Skin epidermis (tissue), 12 donors: ENCODE measurements at regions not wholly inside any gene's neighbourhood (a gene's known extent, or its start where the extent isn't known, plus 50 kb on each side); places are given as distances from the start of the nearest gene placed in this dataset.

Source experiments
- H3K27ac ChIP-seq, 21 experiments: fragments of 200-600 bp; sonication (generic) in 11 of 21; one replicate each; pipeline ENCODE4 v1.5.0; 2020; ENCODE audit warnings: mild to moderate bottlenecking in 3 of 21, inconsistent platforms in 2 of 21, moderate library complexity in 2 of 21
- H3K4me3 ChIP-seq, 7 experiments: fragments of 200-600 bp; sonication (generic) in 2 of 7; one replicate each; pipeline ENCODE4 v1.5.0; 2020; ENCODE audit warnings: inconsistent platforms in 2 of 7, mild to moderate bottlenecking in 2 of 7, moderate library complexity in 1 of 7

- no peak overlapping the region for H3K27ac ChIP-seq
- no peak overlapping the region for H3K4me3 ChIP-seq
These were observed 436.7 kb upstream of the MDFIC2 start for GRCh38 chr3:70749122-70749521.

GRCh38 chr3:70748593-70748992, 436.2 kb upstream of the MDFIC2 start:
- Histone ChIP-seq H3K27ac (no peak overlapping the region), H3K4me3 (no peak overlapping the region)

GRCh38 chr3:70747847-70748246, 435.4 kb upstream of the MDFIC2 start:
- H3K4me3 ChIP-seq = no peak overlapping the region
- H3K27ac ChIP-seq = no peak overlapping the region

GRCh38 chr3:70744536-70744935, 432.1 kb upstream of the MDFIC2 start:
- H3K27ac ChIP-seq = no peak overlapping the region

GRCh38 chr3:70743754-70744153, 431.3 kb upstream of the MDFIC2 start:
- Histone ChIP-seq H3K27ac (no peak overlapping the region), H3K4me3 (no peak overlapping the region)

More at GRCh38 chr3:70744536-70744935, 432.1 kb upstream of the MDFIC2 start:
- H3K4me3 ChIP-seq = no peak overlapping the region

- Histone ChIP-seq H3K27ac (no peak overlapping the region), H3K4me3 (no peak overlapping the region)
These were observed 429.6 kb upstream of the MDFIC2 start for GRCh38 chr3:70742081-70742480.

GRCh38 chr3:70740872-70741271, 428.4 kb upstream of the MDFIC2 start:
- Histone ChIP-seq H3K4me3 (no peak overlapping the region), H3K27ac (no peak overlapping the region)

GRCh38 chr3:70740071-70740470, 427.6 kb upstream of the MDFIC2 start:
- Histone ChIP-seq H3K27ac (no peak overlapping the region), H3K4me3 (no peak overlapping the region)

- Histone ChIP-seq H3K27ac (no peak overlapping the region), H3K4me3 (no peak overlapping the region)
These were observed 425.8 kb upstream of the MDFIC2 start for GRCh38 chr3:70738291-70738681.

- H3K27ac ChIP-seq = no peak overlapping the region
- H3K4me3 ChIP-seq = no peak overlapping the region
These were observed 425.3 kb upstream of the MDFIC2 start for GRCh38 chr3:70737666-70738290.

GRCh38 chr3:70736009-70736408, 423.6 kb upstream of the MDFIC2 start:
- no peak overlapping the region for H3K4me3 ChIP-seq
- no peak overlapping the region for H3K27ac ChIP-seq

- Histone ChIP-seq H3K4me3 (no peak overlapping the region), H3K27ac (no peak overlapping the region)
These were observed 422.3 kb upstream of the MDFIC2 start for GRCh38 chr3:70734756-70735155.

GRCh38 chr3:70731046-70731445, 418.6 kb upstream of the MDFIC2 start:
- Histone ChIP-seq H3K27ac (no peak overlapping the region), H3K4me3 (no peak overlapping the region)

- no peak overlapping the region for H3K4me3 ChIP-seq
- H3K27ac ChIP-seq = peak overlapping the region in 3 of 21 experiments; percentile 49 to 55 (median 55)
These were observed 417.4 kb upstream of the MDFIC2 start for GRCh38 chr3:70729845-70730244.

GRCh38 chr3:70728311-70728710, 415.9 kb upstream of the MDFIC2 start:
- Histone ChIP-seq H3K4me3 (no peak overlapping the region), H3K27ac (no peak overlapping the region)

- Histone ChIP-seq H3K27ac (no peak overlapping the region), H3K4me3 (no peak overlapping the region)
These were observed 414.5 kb upstream of the MDFIC2 start for GRCh38 chr3:70726961-70727360.

- Histone ChIP-seq H3K4me3 (no peak overlapping the region), H3K27ac (no peak overlapping the region)
These were observed 413.9 kb upstream of the MDFIC2 start for GRCh38 chr3:70726096-70726938.

- Histone ChIP-seq H3K4me3 (no peak overlapping the region), H3K27ac (no peak overlapping the region)
These were observed 409.6 kb upstream of the MDFIC2 start for GRCh38 chr3:70722018-70722417.

- H3K4me3 ChIP-seq = no peak overlapping the region
These were observed 404.4 kb upstream of the MDFIC2 start for GRCh38 chr3:70716832-70717231.

GRCh38 chr3:70712449-70713082, 400.1 kb upstream of the MDFIC2 start:
- Histone ChIP-seq H3K27ac (no peak overlapping the region), H3K4me3 (no peak overlapping the region)

More at GRCh38 chr3:70716832-70717231, 404.4 kb upstream of the MDFIC2 start:
- no peak overlapping the region for H3K27ac ChIP-seq
